NCI-H146 treated with DMSO at 0.1 percent for 48 hours (cell line): ENCODE measurements at regions not wholly inside any gene's neighbourhood (a gene's known extent, or its start where the extent isn't known, plus 50 kb on each side); places are given as distances from the start of the nearest gene placed in this dataset.
"Not testable (repeated sequence)": the region's sequence is repeated elsewhere in the genome, so short reads cannot be mapped to it uniquely, and the experiment has no call there.

Experiments
- DNase-seq: peaks from one replicate; lab custom pipeline; 2025; ENCODE audit not compliant: unreplicated experiment; lab: John Stamatoyannopoulos, UW

- no peak for DNase-seq
These were observed 449.6 kb upstream of the CDH20 start for GRCh38 chr18:60883587-60883986.

GRCh38 chr18:60888071-60888624 is 445.1 kb upstream of the CDH20 start:
- no peak for DNase-seq

- DNase-seq, result no peak
These were observed 443.8 kb upstream of the CDH20 start for GRCh38 chr18:60889442-60889841.

- DNase-seq, result no peak
These were observed 441.3 kb upstream of the CDH20 start for GRCh38 chr18:60891936-60892335.

- no peak for DNase-seq
These were observed 440.8 kb upstream of the CDH20 start for GRCh38 chr18:60892441-60892840.

GRCh38 chr18:60892855-60893254 is 440.4 kb upstream of the CDH20 start:
- DNase-seq, result no peak

- DNase-seq, result no peak
These were observed 439.7 kb upstream of the CDH20 start for GRCh38 chr18:60893355-60894097.

- no peak for DNase-seq
These were observed 438.8 kb upstream of the CDH20 start for GRCh38 chr18:60894254-60894945.

GRCh38 chr18:60895181-60895580 is 438.0 kb upstream of the CDH20 start:
- DNase-seq, result no peak

GRCh38 chr18:60898111-60898510 is 435.1 kb upstream of the CDH20 start:
- DNase-seq, result no peak

GRCh38 chr18:60905699-60906098 is 427.5 kb upstream of the CDH20 start:
- no peak for DNase-seq

GRCh38 chr18:60910534-60910933 is 422.7 kb upstream of the CDH20 start:
- DNase-seq, result no peak

- no peak for DNase-seq
These were observed 421.7 kb upstream of the CDH20 start for GRCh38 chr18:60911504-60911903.

- no peak for DNase-seq
These were observed 418.1 kb upstream of the CDH20 start for GRCh38 chr18:60915160-60915559.

GRCh38 chr18:60918862-60919261 is 414.4 kb upstream of the CDH20 start:
- not testable (repeated sequence) for DNase-seq

- no peak for DNase-seq
These were observed 407.3 kb upstream of the CDH20 start for GRCh38 chr18:60925892-60926291.

- no peak for DNase-seq
These were observed 403.3 kb upstream of the CDH20 start for GRCh38 chr18:60929966-60930365.

- DNase-seq, result no peak
These were observed 398.0 kb upstream of the CDH20 start for GRCh38 chr18:60935041-60935910.

GRCh38 chr18:60936101-60936500 is 397.1 kb upstream of the CDH20 start:
- DNase-seq, result no peak

GRCh38 chr18:60943297-60943696 is 389.9 kb upstream of the CDH20 start:
- no peak for DNase-seq

GRCh38 chr18:60950634-60951033 is 382.6 kb upstream of the CDH20 start:
- no peak for DNase-seq
